Mucosa of descending colon (tissue), 3 donors: ENCODE measurements at regions not wholly inside any gene's neighbourhood (a gene's known extent, or its start where the extent isn't known, plus 50 kb on each side); places are given as distances from the start of the nearest gene placed in this dataset.

Source experiments
- ATAC-seq: fragments of 200-7000 bp; cut with Tn5 transposase; one replicate; pipeline ENCODE4 v1.9.1; 2020; ENCODE audit warnings: mild to moderate bottlenecking, moderate library complexity
- DNase-seq, 3 donors: peaks; one replicate each; pipeline ENCODE4 v3.0.0-alpha.2; 2020
- H3K36me3 ChIP-seq: fragments of 200-600 bp; one replicate; pipeline ENCODE4 v1.8.0; 2021; ENCODE audit warnings: low read depth, mild to moderate bottlenecking
- H3K4me1 ChIP-seq: fragments of 200-600 bp; one replicate; pipeline ENCODE4 v1.8.0; 2021; ENCODE audit warnings: low read depth, mild to moderate bottlenecking
- H3K4me3 ChIP-seq: fragments of 200-600 bp; one replicate; pipeline ENCODE4 v1.8.0; 2021; ENCODE audit warnings: mild to moderate bottlenecking
- H3K9me3 ChIP-seq: fragments of 200-600 bp; one replicate; pipeline ENCODE4 v1.8.0; 2021; ENCODE audit warnings: mild to moderate bottlenecking
- intact Hi-C, 2 donors: fragments of 100-400 bp; cut with DNase I in 1 of 2; cut with micrococcal nuclease in 1 of 2; formaldehyde crosslinking; loops; one replicate each; pipeline versions ENCODE4 v1.11.0 to v1.11.1; 2022; cut with DNase I, micrococcal nuclease
- TF ChIP-seq, protein P1 (sequence below): fragments of 200-600 bp; IDR thresholded peaks from one replicate; pipeline ENCODE4 v1.8.0; 2022; ENCODE audit warnings: antibody characterized with exemption, mild to moderate bottlenecking
- donor health status: DM: no; HTN: no; CAD: no; lungs with moderate emphysema.
- donor health status: DM: no; HTN: no; CAD: no.
- donor health status: DM: no; HTN: yes; CAD: no.

DNA sequence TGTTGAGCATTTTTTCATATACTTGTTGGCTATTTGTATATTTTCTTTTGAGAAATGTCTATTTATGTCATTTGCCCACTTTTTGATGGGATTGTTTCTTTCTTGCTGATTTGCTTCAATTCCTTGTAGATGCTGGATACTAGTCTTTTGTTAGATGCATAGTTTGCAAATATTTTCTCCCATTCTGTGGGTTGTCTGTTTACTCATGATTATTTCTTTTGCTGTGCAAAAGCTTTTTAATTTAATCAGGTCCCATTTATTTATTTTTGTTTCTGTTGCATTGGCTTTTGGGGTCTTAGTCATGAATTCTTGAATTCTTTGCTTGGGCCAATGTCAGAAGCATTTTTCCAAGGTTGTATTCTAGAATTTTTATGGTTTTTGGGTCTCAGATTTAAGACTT is 251.7 kb downstream of the WNT5A start:
- no peak for ATAC-seq
- TF ChIP-seq, protein P1, sequence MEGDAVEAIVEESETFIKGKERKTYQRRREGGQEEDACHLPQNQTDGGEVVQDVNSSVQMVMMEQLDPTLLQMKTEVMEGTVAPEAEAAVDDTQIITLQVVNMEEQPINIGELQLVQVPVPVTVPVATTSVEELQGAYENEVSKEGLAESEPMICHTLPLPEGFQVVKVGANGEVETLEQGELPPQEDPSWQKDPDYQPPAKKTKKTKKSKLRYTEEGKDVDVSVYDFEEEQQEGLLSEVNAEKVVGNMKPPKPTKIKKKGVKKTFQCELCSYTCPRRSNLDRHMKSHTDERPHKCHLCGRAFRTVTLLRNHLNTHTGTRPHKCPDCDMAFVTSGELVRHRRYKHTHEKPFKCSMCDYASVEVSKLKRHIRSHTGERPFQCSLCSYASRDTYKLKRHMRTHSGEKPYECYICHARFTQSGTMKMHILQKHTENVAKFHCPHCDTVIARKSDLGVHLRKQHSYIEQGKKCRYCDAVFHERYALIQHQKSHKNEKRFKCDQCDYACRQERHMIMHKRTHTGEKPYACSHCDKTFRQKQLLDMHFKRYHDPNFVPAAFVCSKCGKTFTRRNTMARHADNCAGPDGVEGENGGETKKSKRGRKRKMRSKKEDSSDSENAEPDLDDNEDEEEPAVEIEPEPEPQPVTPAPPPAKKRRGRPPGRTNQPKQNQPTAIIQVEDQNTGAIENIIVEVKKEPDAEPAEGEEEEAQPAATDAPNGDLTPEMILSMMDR, result no peak
- Histone ChIP-seq H3K4me1 (no peaks in the 10 kb centered on the region), H3K9me3 (no peaks in the 10 kb centered on the region), H3K4me3 (no peak overlapping the region), H3K36me3 (no peaks in the 10 kb centered on the region)
- no peak for DNase-seq
- intact Hi-C loops, result no loop called here

DNA sequence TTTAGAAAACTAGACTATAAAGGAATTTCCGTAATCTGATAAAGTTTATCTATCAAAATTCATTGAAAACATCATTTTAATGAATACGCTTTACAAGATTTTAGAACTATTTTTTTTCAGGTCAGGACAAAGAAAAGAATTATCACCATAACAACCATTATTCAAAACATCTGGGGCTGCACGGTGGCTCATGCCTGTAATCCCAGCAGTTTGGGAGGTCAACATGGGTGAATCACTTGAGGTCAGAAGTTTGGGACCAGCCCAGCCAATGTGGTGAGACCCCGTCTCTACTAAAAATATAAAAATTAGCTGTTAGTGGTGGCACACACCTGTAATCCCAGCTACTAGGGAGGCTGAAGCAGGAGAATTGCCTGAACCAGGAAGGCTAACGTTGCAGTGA is 260.4 kb downstream of the WNT5A start:
- DNase-seq (no peak), ATAC-seq (no peak)
- Histone ChIP-seq H3K4me1 (no peaks in the 10 kb centered on the region), H3K36me3 (no peaks in the 10 kb centered on the region), H3K9me3 (no peaks in the 10 kb centered on the region), H3K4me3 (no peak overlapping the region)
- TF ChIP-seq, protein P1, result no peak
- intact Hi-C loops, result no loop called here

DNA sequence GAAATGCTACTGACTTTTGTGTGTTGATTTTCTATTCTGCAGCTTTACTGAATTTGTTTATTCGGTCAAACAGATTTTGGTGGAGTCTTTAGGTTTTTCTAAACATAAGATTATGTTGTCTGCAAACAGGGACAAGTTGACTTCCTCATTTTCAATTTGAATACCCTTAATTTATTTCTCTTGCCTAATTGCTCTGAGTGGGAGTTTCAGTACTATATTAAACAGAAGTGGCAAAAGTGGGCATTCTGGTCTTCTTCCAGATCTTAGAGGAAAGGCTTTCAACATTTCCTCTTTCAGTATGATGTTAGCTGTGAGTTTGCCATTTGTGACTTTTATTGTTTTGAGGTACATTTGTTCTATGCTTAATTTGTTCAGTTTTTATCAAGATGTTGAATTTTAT is 268.5 kb downstream of the WNT5A start:
- Histone ChIP-seq H3K9me3 (peaks cover 3% of the 10 kb centered on the region), H3K36me3 (no peaks in the 10 kb centered on the region), H3K4me3 (no peak overlapping the region), H3K4me1 (no peaks in the 10 kb centered on the region)
- no peak for ATAC-seq
- TF ChIP-seq, protein P1, result no peak
- no peak for DNase-seq
- intact Hi-C loops, result no loop called here

DNA sequence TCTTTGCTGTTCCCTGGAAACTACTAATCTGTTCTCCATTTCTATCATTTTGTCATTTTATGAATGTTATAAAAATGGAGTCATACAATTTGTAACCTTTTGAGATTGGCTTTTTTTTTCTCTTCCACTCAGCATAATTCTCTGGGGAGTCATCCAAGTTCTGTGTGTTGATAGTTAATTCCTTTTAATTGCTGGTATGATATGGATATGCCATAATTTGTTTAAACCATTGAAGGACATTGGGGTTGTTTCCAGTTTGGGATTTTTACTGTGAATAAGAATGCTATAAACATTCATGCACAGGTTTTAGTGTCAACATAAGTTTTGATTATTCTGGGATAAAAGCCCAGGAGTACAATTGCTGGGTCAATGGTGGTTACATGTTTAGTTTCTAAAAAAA is 279.4 kb downstream of the WNT5A start:
- intact Hi-C loops, result no loop called here
- TF ChIP-seq, protein P1, result no peak
- no peaks in the 10 kb centered on the region for H3K36me3 ChIP-seq

DNA sequence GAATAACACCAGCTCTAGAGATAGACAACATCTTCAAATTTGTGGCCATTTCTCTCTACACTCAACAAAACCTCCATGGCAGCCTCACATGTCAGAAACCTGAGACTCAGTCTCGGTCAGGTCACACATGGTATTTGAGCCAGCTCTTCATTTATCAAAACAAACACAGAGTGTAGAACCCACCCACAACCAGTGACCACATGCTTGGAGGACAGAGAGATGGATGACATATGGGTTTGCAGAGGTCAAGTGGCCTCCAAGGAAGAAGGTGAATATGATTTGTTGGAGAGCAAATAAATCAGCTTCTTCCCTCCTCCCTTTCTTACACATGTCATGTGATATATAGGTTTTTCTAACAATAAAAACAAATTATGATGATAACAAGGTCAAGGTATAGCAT is 278.1 kb upstream of the LRTM1 start:
- Histone ChIP-seq H3K9me3 (no peaks in the 10 kb centered on the region), H3K36me3 (no peaks in the 10 kb centered on the region), H3K4me3 (no peak overlapping the region), H3K4me1 (no peaks in the 10 kb centered on the region)
- ATAC-seq, result no peak
- TF ChIP-seq, protein P1, result no peak
- no peak for DNase-seq
- intact Hi-C loops, result no loop called here

More for the DNA sequence above, 279.4 kb downstream of the WNT5A start:
- Histone ChIP-seq H3K4me3 (no peak overlapping the region), H3K4me1 (no peaks in the 10 kb centered on the region), H3K9me3 (no peaks in the 10 kb centered on the region)
- ATAC-seq (peak; percentile 52), DNase-seq (no peak)

DNA sequence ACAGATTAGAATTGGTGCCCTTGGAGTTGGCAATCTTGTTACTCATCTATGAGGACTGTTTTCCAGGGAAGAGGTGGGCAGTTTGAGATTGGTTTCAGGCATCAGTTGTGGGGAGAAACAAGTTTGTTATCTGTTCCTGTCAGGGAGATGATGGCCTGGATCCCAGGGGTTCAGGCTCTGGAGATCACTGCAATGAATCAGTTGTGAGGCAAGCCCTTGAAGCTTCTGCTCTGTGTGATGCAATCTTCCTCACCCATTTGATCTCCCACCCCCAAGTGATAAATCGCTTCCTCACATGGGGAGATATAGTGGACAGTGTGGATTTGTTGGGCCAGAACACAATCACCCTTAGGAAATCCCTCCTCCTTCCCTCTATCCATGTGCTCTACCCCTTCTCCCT is 276.6 kb upstream of the LRTM1 start:
- intact Hi-C loops, result no loop called here
- TF ChIP-seq, protein P1, result no peak
- no peaks in the 10 kb centered on the region for H3K9me3 ChIP-seq
- H3K4me1 ChIP-seq, result no peaks in the 10 kb centered on the region
- H3K36me3 ChIP-seq, result no peaks in the 10 kb centered on the region
- ATAC-seq, result no peak
- no peak for DNase-seq
- H3K4me3 ChIP-seq, result no peak overlapping the region
